ENCODE measurements at regions not wholly inside any gene's neighbourhood (a gene's known extent, or its start where the extent isn't known, plus 50 kb on each side); places are given as distances from the start of the nearest gene placed in this dataset.

- no peaks in the 10 kb centered on the region for H3K27me3 ChIP-seq (ENCODE audit: insufficient read depth, poor library complexity, severe bottlenecking)
- no peak for DNase-seq (ENCODE audit: low read depth in 1 of 2, low spot score in 1 of 2)
- no peak overlapping the region for H3K4me3 ChIP-seq (replicated peaks; ENCODE audit: insufficient read depth, low read length)
- TF ChIP-seq POLR2AphosphoS5 (IDR thresholded peaks at IDR 0.05; ENCODE audit: low read depth) (no peak), GABPA (IDR thresholded peaks at IDR 0.05; ENCODE audit: low read depth) (no peak), CTCF (IDR thresholded peaks at IDR 0.05; ENCODE audit: insufficient read depth, low read length) (no peak), REST (IDR thresholded peaks at IDR 0.05; ENCODE audit: insufficient replicate concordance, low read depth) (no peak), SPI1 (IDR thresholded peaks at IDR 0.05; ENCODE audit: borderline replicate concordance, low read depth) (no peak)
- no peak overlapping the region for H3K27ac ChIP-seq (replicated peaks)
These were observed 800.9 kb upstream of the ATXN8OS start for GRCh38 chr13:69306766-69307165.

GRCh38 chr13:69300131-69300530 lies 807.5 kb upstream of the ATXN8OS start:
- H3K4me3 ChIP-seq (replicated peaks; ENCODE audit: insufficient read depth, low read length) = no peak overlapping the region
- no peak for TF ChIP-seq SPI1 (IDR thresholded peaks at IDR 0.05; ENCODE audit: borderline replicate concordance, low read depth)
- TF ChIP-seq REST (IDR thresholded peaks at IDR 0.05; ENCODE audit: insufficient replicate concordance, low read depth) = no peak
- TF ChIP-seq GABPA (IDR thresholded peaks at IDR 0.05; ENCODE audit: low read depth) = no peak
- no peak for TF ChIP-seq POLR2AphosphoS5 (IDR thresholded peaks at IDR 0.05; ENCODE audit: low read depth)
- no peak for TF ChIP-seq CTCF (IDR thresholded peaks at IDR 0.05; ENCODE audit: insufficient read depth, low read length)
- no peak overlapping the region for H3K27ac ChIP-seq (replicated peaks)
- no peak for DNase-seq (ENCODE audit: low read depth in 1 of 2, low spot score in 1 of 2)
- no peaks in the 10 kb centered on the region for H3K27me3 ChIP-seq (ENCODE audit: insufficient read depth, poor library complexity, severe bottlenecking)

- no peak for TF ChIP-seq SPI1 (IDR thresholded peaks at IDR 0.05; ENCODE audit: borderline replicate concordance, low read depth)
- no peak for TF ChIP-seq POLR2AphosphoS5 (IDR thresholded peaks at IDR 0.05; ENCODE audit: low read depth)
- TF ChIP-seq REST (IDR thresholded peaks at IDR 0.05; ENCODE audit: insufficient replicate concordance, low read depth) = no peak
- no peak for TF ChIP-seq CTCF (IDR thresholded peaks at IDR 0.05; ENCODE audit: insufficient read depth, low read length)
- no peak for TF ChIP-seq GABPA (IDR thresholded peaks at IDR 0.05; ENCODE audit: low read depth)
- no peaks in the 10 kb centered on the region for H3K27me3 ChIP-seq (ENCODE audit: insufficient read depth, poor library complexity, severe bottlenecking)
- DNase-seq (ENCODE audit: low read depth in 1 of 2, low spot score in 1 of 2) = no peak
- H3K27ac ChIP-seq (replicated peaks) = no peak overlapping the region
- H3K4me3 ChIP-seq (replicated peaks; ENCODE audit: insufficient read depth, low read length) = no peak overlapping the region
These were observed 811.5 kb upstream of the ATXN8OS start for GRCh38 chr13:69296130-69296529.

All from HL-60 (cell line).